A549 (cell line): ENCODE measurements at regions not wholly inside any gene's neighbourhood (a gene's known extent, or its start where the extent isn't known, plus 50 kb on each side); places are given as distances from the start of the nearest gene placed in this dataset.

Experiments used
- BHLHE40 ChIP-seq: IDR thresholded peaks from 2 replicates; pipeline ENCODE4 v1.6.1; 2012; ENCODE audit warnings: low read depth, low read length, inconsistent platforms
- CHD2 ChIP-seq: fragments of 150-350 bp; IDR thresholded peaks from 2 replicates; pipeline ENCODE4 v1.6.1; 2014; ENCODE audit warnings: low read length; ENCODE audit not compliant: partially characterized antibody
- EP300 ChIP-seq, 2 experiments: fragments of >200 bp; sonication (Bioruptor Twin); formaldehyde crosslinking; IDR thresholded peaks; 2 replicates in 1 of 2; 3 replicates in 1 of 2; pipeline ENCODE4 v1.6.1; 2016 to 2017
- HOXA7 ChIP-seq: fragments of 250-450 bp; sonication (Bioruptor Pico); IDR thresholded peaks from 2 replicates; pipeline ENCODE4 v1.5.0; 2020; ENCODE audit warnings: mild to moderate bottlenecking, moderate library complexity
- NR3C1 ChIP-seq: fragments of >200 bp; sonication (Bioruptor Twin); formaldehyde crosslinking; IDR thresholded peaks from 3 replicates; pipeline ENCODE4 v1.6.1; 2017
- POLR2A ChIP-seq: IDR thresholded peaks from 2 replicates; pipeline ENCODE4 v1.6.1; 2012; ENCODE audit warnings: mild to moderate bottlenecking, low read length
- SMC3 ChIP-seq: fragments of >200 bp; sonication (Bioruptor Twin); formaldehyde crosslinking; IDR thresholded peaks from 3 replicates; pipeline ENCODE4 v1.6.1; 2018; ENCODE audit warnings: inconsistent platforms
- TF ChIP-seq, protein P1 (sequence below): fragments of >200 bp; sonication (Bioruptor Twin); formaldehyde crosslinking; IDR thresholded peaks from 3 replicates; pipeline ENCODE4 v1.5.1; 2016

- TF ChIP-seq BHLHE40 = no peak
- TF ChIP-seq EP300 (IDR thresholded peaks at IDR 0.05) = no peak
- TF ChIP-seq, protein P1, sequence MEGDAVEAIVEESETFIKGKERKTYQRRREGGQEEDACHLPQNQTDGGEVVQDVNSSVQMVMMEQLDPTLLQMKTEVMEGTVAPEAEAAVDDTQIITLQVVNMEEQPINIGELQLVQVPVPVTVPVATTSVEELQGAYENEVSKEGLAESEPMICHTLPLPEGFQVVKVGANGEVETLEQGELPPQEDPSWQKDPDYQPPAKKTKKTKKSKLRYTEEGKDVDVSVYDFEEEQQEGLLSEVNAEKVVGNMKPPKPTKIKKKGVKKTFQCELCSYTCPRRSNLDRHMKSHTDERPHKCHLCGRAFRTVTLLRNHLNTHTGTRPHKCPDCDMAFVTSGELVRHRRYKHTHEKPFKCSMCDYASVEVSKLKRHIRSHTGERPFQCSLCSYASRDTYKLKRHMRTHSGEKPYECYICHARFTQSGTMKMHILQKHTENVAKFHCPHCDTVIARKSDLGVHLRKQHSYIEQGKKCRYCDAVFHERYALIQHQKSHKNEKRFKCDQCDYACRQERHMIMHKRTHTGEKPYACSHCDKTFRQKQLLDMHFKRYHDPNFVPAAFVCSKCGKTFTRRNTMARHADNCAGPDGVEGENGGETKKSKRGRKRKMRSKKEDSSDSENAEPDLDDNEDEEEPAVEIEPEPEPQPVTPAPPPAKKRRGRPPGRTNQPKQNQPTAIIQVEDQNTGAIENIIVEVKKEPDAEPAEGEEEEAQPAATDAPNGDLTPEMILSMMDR = no peak
- no peak for TF ChIP-seq CHD2
- TF ChIP-seq SMC3 = no peak
- no peak for TF ChIP-seq POLR2A
- TF ChIP-seq HOXA7 (CRISPR knock-in tag) = no peak
- TF ChIP-seq NR3C1 = no peak
Observed at GRCh38 chr11:104637662-104638170, 260.5 kb downstream of the CASP12 start.
